AML-193 (cell line): ENCODE measurements at regions not wholly inside any gene's neighbourhood (a gene's known extent, or its start where the extent isn't known, plus 50 kb on each side); places are given as distances from the start of the nearest gene placed in this dataset.

Source experiments
- DNase-seq, 2 experiments: peaks; one replicate each; lab custom pipeline; 2025; lab: John Stamatoyannopoulos, UW

DNA sequence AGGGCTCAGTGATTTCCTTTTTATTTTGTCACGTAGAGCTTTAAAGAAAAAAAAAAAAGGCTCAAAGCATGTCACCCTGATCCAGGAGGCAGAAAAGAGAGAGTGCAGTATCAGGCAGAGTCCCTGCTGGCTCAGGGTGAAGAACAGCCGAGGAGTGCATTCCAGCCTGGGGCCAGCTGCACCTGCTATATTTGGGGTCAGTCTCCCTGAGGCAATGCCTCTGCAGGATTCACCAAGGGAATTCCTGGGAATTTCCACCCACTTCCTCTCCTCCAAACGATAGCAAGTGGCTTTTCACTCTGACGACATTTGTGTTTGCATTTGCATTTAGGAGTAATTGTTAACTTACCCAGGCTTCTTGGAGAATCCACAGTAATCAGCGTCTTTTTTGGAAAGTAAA, 202.9 kb upstream of the CTNNB1 start:
- no peak for DNase-seq

DNA sequence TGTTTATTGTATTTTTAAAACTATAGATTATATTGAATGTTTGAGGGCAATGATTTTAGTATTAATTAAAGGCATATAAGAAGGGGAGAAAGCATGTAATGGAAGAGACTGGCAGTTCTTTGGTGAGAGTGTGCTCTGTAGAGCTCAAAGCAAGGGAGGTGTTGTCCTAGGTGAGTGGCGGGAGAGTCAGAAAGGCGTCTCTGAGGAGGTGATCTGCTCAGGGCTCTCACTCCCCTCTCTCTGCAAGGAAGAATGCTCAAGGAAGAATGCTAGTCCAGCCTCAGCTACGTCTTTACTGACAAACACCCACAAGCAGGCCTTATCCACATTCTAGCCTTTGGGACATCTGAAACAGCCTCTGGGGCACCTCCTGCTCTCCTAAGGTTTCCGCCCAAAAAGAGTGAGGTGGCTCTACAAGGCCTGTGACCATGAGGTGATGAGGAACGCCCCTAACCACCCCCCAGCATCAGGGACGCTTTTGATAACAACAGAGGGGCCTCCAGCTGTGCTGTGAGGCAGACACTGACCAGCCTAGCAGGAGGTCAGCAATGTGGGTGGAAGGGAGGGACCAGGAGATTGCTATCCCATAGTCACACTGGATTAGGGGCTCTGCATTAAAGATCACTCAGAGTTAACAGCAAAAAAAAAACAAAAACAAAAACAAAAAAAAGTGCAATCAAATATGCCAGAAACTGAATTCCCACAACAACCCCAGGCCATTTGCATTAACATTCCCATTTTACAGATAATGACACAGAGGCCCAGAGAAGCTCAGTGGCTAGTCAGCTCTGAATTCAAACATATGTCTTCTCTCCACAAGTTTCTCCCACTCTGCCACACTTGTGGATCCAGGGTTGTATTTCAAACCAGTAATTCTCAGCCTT, 202.2 kb upstream of the CTNNB1 start:
- DNase-seq: no peak

GRCh38 chr3:40997711-40998519, 201.4 kb upstream of the CTNNB1 start:
- DNase-seq: no peak

- no peak for DNase-seq
Observed at GRCh38 chr3:40999682-41000081, 199.6 kb upstream of the CTNNB1 start.

DNA sequence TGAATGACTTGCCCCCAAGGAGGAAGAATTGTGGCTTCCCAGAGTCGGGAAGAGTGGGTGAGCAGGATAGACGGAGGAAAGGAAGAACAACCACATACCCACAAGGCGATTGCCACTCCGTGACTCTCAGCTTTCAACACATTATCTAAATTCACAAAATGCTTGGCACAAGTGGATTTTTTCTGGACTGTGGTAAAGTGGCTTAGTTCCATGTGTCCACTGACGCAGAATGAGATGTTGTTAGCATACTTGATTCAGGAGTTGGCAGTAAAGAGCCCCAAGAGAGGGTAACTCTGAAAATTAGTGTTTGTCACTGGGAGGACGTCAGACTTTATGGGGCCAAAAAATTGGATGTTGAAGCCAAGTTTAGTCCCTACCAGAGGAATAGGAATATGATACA, 198.8 kb upstream of the CTNNB1 start:
- no peak for DNase-seq

- no peak for DNase-seq
Observed at GRCh38 chr3:41001556-41001955, 197.7 kb upstream of the CTNNB1 start.

DNA sequence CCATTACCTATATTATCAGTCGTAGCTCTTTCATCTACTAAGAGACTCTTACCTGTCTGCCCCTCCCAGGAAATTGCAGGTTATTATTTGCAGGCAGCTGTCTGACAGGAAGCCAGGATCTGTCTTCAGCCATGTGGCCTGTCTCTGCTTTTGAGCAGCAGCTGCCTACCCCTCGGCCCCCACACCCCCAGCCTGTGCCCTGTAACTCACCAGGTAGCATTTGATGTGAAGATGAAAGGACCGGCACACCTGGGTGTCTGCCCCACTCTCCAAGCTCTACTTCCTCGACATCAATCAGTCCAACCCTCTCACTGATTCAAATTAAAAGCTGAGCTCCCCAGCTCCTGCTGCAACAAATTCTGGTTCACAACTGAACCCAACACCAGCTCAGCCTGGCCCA, 197.2 kb upstream of the CTNNB1 start:
- no peak for DNase-seq

DNA sequence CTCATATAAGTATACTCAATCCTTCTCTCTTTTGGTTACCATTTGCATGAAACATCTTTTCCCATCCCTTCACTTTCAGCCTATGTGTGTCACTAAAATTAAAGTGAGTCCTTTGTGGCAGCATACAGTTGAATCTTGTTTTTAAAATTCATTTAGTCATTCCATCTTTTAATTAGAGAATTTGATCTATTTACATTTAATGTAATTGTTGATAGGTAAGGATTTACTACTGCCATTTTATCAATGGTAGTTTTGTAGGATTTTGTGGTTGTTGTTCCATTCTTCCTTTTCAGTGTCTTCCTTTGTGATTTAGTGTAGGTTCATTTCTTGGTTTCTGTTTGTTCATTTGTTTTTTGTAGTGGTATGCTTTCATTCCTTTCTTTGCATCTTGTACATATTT, 191.9 kb upstream of the CTNNB1 start:
- no peak for DNase-seq

GRCh38 chr3:41011854-41012253, 187.5 kb upstream of the CTNNB1 start:
- no peak for DNase-seq

DNA sequence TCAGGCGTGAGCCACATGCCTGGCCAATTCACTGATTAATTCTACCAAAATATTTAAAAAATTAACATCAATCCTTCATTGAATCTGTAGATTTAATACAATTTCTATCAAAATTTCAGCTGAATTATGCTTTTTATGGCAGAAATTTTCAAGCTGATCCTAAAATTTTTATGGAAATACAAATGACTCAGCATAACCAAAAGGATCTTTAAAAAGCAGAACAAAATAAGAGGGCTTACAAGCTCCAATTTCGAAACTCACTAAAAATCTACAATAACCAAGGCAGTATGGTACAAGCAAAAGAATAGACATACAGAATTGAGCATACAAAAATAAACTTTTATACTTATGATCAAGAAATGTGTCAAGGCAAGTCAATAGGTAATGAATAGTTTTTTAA, 180.4 kb upstream of the CTNNB1 start:
- peak; percentile 27 to 40 for DNase-seq

- no peak for DNase-seq
Observed at GRCh38 chr3:41024031-41024836, 175.1 kb upstream of the CTNNB1 start.

DNA sequence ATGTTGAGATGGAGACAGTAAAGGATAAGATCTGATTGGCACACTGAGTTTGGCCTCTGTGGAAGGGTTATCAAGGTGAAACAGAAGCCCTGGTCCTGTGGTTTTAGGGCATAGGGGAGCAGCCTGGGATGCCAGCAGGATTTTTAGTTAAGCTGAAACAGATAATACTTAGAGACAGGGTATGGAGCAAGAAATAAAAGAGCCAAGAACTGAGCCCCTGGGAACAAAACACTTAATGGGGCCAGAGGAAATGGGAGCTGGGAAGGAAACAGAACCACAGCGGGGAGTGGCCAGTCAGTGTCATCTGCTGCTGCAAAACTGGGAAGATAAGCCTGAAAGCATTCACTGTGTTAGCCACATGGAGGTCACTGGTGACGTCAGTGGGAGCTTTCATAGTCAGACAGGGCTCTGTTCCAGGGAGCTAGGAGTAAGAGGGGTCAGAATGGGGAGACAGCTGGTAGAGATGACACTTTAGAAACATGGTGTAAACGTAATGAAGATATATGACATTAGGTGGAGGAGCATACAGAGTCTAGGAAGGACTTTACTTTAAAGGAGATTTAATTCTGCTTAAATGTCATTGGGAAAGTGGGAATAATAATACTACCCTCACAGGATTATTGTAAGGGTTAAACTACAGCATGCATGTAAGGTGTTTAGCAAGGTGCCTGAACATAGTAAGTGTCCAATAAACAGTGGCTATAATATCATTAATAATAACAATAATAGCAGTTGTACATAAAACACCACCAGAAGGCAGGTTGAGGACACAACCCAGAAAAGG, 172.7 kb upstream of the CTNNB1 start:
- DNase-seq: no peak

DNA sequence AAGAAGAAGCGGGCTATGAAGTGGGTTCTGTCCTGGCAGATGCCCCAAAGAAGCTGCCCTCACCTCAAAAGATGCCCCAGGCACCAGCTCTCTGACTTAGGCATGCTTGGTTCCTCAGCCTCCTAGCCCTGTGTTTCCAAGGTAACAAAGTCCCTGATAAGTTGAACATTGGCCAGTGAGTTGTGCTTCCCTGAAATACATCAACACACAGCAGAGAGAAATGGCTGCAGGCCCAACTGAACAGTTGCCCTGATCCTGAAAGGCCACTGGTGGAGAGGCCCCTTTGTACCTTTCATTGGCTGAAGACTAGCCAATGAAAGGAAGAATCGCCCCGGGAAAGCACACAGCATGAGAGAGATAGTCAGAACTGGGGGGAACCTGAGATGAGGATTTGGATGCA, 169.9 kb upstream of the CTNNB1 start:
- no peak for DNase-seq

- DNase-seq: no peak
Observed at GRCh38 chr3:41030220-41030619, 169.1 kb upstream of the CTNNB1 start.

- DNase-seq: no peak
Observed at GRCh38 chr3:41031401-41031800, 167.9 kb upstream of the CTNNB1 start.

GRCh38 chr3:41033956-41034519, 165.3 kb upstream of the CTNNB1 start:
- no peak for DNase-seq

DNA sequence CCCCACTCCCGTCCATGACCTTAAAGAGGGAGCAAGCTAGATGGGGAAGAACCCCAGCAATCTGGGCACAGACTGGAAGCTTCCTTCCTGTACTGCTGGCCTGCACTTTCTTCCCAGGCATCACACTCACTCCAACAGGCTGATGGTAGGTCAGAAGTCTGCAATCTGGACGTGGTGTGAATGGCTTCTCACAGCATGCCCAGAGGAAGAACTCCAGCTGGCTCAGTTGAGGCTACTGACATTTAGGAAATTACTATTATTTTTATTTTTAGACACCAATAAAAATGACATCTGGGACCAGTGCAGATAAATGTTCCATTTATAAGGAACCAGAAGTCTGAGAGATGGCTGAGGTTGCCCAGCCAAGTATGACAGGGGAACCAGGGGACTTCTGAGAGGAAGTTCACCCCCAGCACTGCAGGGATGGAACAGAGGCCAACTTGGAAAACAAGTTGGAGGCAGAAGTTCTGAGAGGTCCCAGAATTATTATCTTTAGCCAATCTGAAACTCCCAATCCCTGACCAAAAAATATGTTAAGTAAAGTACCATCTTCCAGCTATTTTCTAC, 163.8 kb upstream of the CTNNB1 start:
- no peak for DNase-seq

DNA sequence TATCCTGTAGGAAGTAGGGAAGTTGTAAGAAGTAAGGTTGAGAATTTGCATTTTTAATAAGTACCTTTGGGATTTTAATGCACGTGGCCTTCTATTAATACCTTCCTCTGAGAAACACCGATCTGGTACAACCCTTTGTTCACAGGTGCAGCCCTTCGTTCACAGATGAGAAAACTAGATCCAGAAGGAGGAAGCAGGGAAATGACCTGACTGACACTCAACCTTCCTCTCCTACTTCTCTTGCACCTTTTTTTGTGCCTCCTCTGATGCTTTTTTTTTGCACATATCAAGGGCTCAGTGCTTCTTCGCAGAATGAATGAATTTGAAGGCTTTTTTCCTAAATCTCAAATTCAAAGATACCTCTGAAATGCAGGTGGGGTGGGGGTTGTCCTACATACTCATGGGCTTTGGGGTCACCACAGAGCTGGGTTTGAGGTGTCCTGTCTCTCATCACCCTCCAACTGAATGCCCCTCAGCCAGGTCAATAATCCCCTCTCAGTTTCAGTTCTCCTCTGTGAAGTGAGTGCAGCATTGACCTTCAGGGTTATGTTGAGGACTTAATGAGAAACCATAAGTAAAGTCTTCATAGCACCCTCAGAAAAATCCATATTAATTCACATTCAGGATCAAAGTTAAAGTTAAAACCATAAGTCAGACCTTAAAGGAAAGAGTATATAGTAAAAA, 161.5 kb upstream of the CTNNB1 start:
- no peak for DNase-seq

DNA sequence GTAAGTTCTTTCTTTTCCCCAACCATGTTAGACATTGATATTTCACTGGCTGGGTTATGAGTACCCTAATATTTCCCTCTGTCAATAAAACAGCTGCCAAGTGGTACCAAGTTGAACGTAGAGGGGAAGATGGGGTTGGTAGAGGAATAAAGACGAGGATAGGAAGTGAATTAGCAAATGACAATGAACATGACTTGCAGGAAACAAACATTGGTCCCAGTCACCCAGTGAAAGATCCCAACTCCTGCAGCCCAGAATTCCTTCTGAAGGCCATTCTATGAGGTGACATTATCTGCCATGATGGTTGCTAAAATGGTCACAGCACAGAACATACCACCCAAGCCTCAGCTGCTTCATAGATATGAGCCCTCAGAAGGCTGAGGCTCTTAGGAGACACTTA, 159.0 kb upstream of the CTNNB1 start:
- DNase-seq: no peak

- DNase-seq: no peak
Observed at GRCh38 chr3:41041462-41041861, 157.8 kb upstream of the CTNNB1 start.
